Fibroblast of villous mesenchyme (primary cell): ENCODE measurements at regions not wholly inside any gene's neighbourhood (a gene's known extent, or its start where the extent isn't known, plus 50 kb on each side); places are given as distances from the start of the nearest gene placed in this dataset.

Experiments used
- DNase-seq: peaks from one replicate; pipeline ENCODE4 v3.0.0-alpha.2; 2010; ENCODE audit warnings: low read depth
- H3K4me3 ChIP-seq: 2 replicates; pipeline ENCODE4 v1.5.1; 2011; ENCODE audit warnings: low read depth, mild to moderate bottlenecking, low read length
- TF ChIP-seq, protein P1 (sequence below): IDR thresholded peaks from 2 replicates; pipeline ENCODE4 v1.5.1; 2012; ENCODE audit warnings: low read depth, mild to moderate bottlenecking, low read length; ENCODE audit not compliant: insufficient read depth

- TF ChIP-seq, protein P1, sequence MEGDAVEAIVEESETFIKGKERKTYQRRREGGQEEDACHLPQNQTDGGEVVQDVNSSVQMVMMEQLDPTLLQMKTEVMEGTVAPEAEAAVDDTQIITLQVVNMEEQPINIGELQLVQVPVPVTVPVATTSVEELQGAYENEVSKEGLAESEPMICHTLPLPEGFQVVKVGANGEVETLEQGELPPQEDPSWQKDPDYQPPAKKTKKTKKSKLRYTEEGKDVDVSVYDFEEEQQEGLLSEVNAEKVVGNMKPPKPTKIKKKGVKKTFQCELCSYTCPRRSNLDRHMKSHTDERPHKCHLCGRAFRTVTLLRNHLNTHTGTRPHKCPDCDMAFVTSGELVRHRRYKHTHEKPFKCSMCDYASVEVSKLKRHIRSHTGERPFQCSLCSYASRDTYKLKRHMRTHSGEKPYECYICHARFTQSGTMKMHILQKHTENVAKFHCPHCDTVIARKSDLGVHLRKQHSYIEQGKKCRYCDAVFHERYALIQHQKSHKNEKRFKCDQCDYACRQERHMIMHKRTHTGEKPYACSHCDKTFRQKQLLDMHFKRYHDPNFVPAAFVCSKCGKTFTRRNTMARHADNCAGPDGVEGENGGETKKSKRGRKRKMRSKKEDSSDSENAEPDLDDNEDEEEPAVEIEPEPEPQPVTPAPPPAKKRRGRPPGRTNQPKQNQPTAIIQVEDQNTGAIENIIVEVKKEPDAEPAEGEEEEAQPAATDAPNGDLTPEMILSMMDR = no peak
- no peak for DNase-seq
- no peak overlapping the region for H3K4me3 ChIP-seq
Measured at GRCh38 chr11:134837166-134837886, 425.3 kb upstream of the B3GAT1 start.

DNA sequence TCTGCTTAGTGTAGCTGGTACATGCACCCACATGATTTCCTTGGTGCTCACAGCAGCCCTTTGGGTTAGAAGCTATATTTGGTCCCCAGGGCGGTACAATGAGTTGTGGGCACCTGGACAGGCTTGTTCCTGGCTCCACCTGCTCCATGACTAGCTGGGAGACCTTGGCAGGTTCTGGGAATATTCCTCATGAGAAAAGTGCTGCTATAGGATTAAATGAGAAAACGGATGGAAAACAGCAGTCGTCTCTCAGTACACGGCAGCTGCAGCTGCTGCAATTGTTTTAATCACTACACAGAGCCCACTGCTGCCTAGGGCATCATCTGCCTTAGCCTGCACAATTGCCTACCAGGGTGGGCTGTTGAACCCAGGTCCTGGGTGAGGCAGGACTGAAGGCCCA, 424.5 kb upstream of the B3GAT1 start:
- DNase-seq = no peak
- TF ChIP-seq, protein P1 = no peak
- H3K4me3 ChIP-seq = no peak overlapping the region

DNA sequence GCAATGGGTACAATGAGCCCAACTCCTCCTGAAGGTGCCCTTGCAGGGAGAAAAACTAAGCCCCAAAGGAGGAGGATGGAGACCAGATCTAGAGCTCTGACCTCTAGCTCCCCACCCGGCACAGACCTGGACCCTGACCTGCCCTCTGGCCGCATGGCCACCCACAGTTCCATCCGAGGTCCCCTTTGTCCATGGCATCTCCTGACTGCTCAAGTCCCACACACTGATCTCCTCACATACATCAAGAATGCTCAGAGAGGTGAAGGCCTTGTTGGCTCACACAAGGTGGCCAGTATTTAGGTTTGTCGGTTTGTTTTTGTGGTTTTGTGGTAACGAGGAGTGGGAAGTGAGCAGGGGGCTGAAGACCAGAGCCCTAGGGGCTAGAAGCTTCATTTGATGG, 423.5 kb upstream of the B3GAT1 start:
- DNase-seq = no peak
- TF ChIP-seq, protein P1 = no peak

GRCh38 chr11:134830312-134830711, 418.3 kb upstream of the B3GAT1 start:
- no peak overlapping the region for H3K4me3 ChIP-seq
- no peak for DNase-seq
- TF ChIP-seq, protein P1 = no peak

More for the DNA sequence above, 423.5 kb upstream of the B3GAT1 start:
- H3K4me3 ChIP-seq = no peak overlapping the region

GRCh38 chr11:134823970-134824369, 411.9 kb upstream of the B3GAT1 start:
- TF ChIP-seq, protein P1 = no peak
- no peak overlapping the region for H3K4me3 ChIP-seq
- DNase-seq = no peak

DNA sequence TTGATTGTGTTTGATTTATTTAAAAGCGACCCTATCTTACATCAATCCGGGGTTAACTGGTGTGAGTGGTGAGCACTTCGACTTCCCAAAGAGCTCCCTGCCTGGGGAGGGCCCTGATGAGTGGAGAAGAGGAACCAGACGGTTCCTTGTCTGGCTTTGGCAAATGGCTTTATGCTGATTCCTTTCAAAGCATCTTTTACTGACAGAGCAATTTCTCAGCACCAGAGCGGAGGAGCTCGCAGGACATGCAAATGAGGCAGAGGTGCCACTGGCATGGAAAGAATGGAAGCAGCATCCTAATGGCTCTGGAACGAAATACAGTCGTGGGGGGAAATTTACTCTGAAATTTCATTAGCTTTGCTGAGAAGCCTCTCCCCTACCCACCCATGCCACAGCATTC, 410.9 kb upstream of the B3GAT1 start:
- DNase-seq = no peak
- TF ChIP-seq, protein P1 = no peak
- no peak overlapping the region for H3K4me3 ChIP-seq

GRCh38 chr11:134821422-134821821, 409.4 kb upstream of the B3GAT1 start:
- H3K4me3 ChIP-seq = no peak overlapping the region
- no peak for DNase-seq
- TF ChIP-seq, protein P1 = no peak
